ENCODE measurements at regions not wholly inside any gene's neighbourhood (a gene's known extent, or its start where the extent isn't known, plus 50 kb on each side); places are given as distances from the start of the nearest gene placed in this dataset.

DNA sequence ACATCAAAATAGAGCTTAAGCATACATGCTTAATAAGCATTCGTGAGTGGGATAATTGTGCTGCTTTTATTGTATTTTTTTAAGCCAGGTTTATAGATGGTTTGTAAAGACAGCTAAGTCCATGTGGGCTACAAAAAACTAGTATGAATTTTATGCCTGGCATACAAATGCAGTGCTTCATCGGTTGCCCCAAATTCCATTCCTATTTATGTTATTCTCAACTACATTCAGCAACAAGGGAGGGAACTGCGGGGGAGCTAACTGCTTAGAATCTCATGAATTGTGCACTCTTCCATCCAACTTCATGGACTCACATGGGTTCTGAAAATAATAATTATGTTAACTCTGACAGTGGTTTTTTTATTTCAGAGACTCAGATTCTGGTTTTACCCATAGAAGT is 199.2 kb downstream of the FAM170A start:
- Histone ChIP-seq H3K36me3 (ENCODE audit: control insufficient read depth, insufficient read depth, low read length) (no peaks in the 10 kb centered on the region), H4K20me1 (ENCODE audit: insufficient read depth, low read length) (no peaks in the 10 kb centered on the region), H3K4me2 (ENCODE audit: low read depth, low read length) (no peak overlapping the region), H3K9me3 (ENCODE audit: control insufficient read depth, insufficient read depth, low read length) (no peaks in the 10 kb centered on the region), H2BK20ac (ENCODE audit: low read depth, low read length) (no peak overlapping the region), H3K23ac (ENCODE audit: low read depth, low read length) (no peak overlapping the region), H3K79me1 (ENCODE audit: low read depth in 1 of 2, low read length in 2 of 2) (no peaks in the 10 kb centered on the region), H3K4ac (ENCODE audit: low read depth, low read length) (no peak overlapping the region), H2BK120ac (ENCODE audit: low read depth, low read length) (no peak overlapping the region), H2AK5ac (ENCODE audit: low read depth, low read length) (no peak overlapping the region), H3K56ac (ENCODE audit: extremely low read depth, insufficient read depth, low read length) (no peak overlapping the region), H3K9me1 (ENCODE audit: insufficient read depth, low read length) (no peaks in the 10 kb centered on the region), H3K27ac (ENCODE audit: insufficient read depth, low read length) (no peak overlapping the region), H4K8ac (ENCODE audit: low read depth in 2 of 2, low read length in 2 of 2) (no peak overlapping the region), H3K9ac (ENCODE audit: low read depth, low read length) (no peak overlapping the region), H2BK15ac (ENCODE audit: low read depth, low read length) (no peak overlapping the region), H2AFZ (replicated peaks; ENCODE audit: low read length, poor library complexity) (no peak overlapping the region), H3K27me3 (ENCODE audit: control insufficient read depth, insufficient read depth, low read length) (no peaks in the 10 kb centered on the region), H3K18ac (ENCODE audit: low read depth, low read length) (no peak overlapping the region), H2BK5ac (ENCODE audit: low read depth, low read length, poor library complexity, severe bottlenecking) (no peak overlapping the region), H3K4me3 (ENCODE audit: insufficient read depth, low read depth, low read length) (no peak overlapping the region), H4K91ac (ENCODE audit: insufficient read depth, low read depth, low read length) (no peak overlapping the region), H3K14ac (replicated peaks; ENCODE audit: low read depth, low read length) (no peak overlapping the region), H2AK9ac (replicated peaks; ENCODE audit: low read depth, low read length, poor library complexity) (no peak overlapping the region), H4K5ac (ENCODE audit: low read depth, low read length) (no peak overlapping the region), H3K4me1 (ENCODE audit: control insufficient read depth, insufficient read depth, low read length) (no peaks in the 10 kb centered on the region)
- dilution Hi-C loops (cut with HindIII; ENCODE audit: low sequenced_read_pairs, unreplicated experiment): no loop called here
- BruUV-seq (replicated peaks): no TSS peak
- intact Hi-C loops (cut with micrococcal nuclease): no loop called here
- POLR2A ChIA-PET (ENCODE audit: unreplicated experiment): no interaction called here
- no CpG with 5 or more reads among the region's 3 CpGs for WGBS, 2 experiments (ENCODE audit: extremely low coverage in 2 of 2, insufficient read length in 1 of 2)
- DNase-seq: no peak
- in situ Hi-C loops (cut with MboI; ENCODE audit: low sequenced_read_pairs): no loop called here
- no peak for ATAC-seq (ENCODE audit: low read depth)
- CTCF ChIA-PET: no interaction called here
- TF ChIP-seq MXI1 (IDR thresholded peaks at IDR 0.05; ENCODE audit: borderline replicate concordance, low read depth, low read length) (no peak), FOS (IDR thresholded peaks at IDR 0.05; ENCODE audit: low read depth, low read length) (no peak), RCOR1 (IDR thresholded peaks at IDR 0.05; ENCODE audit: insufficient replicate concordance, low read length) (no peak), CHD1 (IDR thresholded peaks at IDR 0.05; ENCODE audit: low read depth, low read length) (no peak), POLR2A (IDR thresholded peaks at IDR 0.05; ENCODE audit: low read depth, low read length) (no peak), RFX5 (IDR thresholded peaks at IDR 0.05; ENCODE audit: low read depth, low read length) (no peak), MAFK (IDR thresholded peaks at IDR 0.05; ENCODE audit: low read depth, low read length) (no peak), MAZ (IDR thresholded peaks at IDR 0.05; ENCODE audit: borderline replicate concordance, low read depth, low read length) (no peak), NFE2L2 (IDR thresholded peaks at IDR 0.05; ENCODE audit: low read depth, low read length) (no peak), RAD21 (IDR thresholded peaks at IDR 0.05; ENCODE audit: low read length) (no peak), BHLHE40 (IDR thresholded peaks at IDR 0.05; ENCODE audit: low read depth, low read length) (no peak), CEBPB (IDR thresholded peaks at IDR 0.05; ENCODE audit: low read depth, low read length) (no peak), SMC3 (IDR thresholded peaks at IDR 0.05; ENCODE audit: low read depth, low read length) (no peak)
- TF ChIP-seq, protein P1, sequence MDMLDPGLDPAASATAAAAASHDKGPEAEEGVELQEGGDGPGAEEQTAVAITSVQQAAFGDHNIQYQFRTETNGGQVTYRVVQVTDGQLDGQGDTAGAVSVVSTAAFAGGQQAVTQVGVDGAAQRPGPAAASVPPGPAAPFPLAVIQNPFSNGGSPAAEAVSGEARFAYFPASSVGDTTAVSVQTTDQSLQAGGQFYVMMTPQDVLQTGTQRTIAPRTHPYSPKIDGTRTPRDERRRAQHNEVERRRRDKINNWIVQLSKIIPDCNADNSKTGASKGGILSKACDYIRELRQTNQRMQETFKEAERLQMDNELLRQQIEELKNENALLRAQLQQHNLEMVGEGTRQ (IDR thresholded peaks at IDR 0.05; ENCODE audit: low read depth, low read length): no peak
- TF ChIP-seq, protein P2, sequence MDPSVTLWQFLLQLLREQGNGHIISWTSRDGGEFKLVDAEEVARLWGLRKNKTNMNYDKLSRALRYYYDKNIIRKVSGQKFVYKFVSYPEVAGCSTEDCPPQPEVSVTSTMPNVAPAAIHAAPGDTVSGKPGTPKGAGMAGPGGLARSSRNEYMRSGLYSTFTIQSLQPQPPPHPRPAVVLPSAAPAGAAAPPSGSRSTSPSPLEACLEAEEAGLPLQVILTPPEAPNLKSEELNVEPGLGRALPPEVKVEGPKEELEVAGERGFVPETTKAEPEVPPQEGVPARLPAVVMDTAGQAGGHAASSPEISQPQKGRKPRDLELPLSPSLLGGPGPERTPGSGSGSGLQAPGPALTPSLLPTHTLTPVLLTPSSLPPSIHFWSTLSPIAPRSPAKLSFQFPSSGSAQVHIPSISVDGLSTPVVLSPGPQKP (IDR thresholded peaks at IDR 0.05; ENCODE audit: borderline replicate concordance, low read depth, low read length): no peak
- TF ChIP-seq, protein P3, sequence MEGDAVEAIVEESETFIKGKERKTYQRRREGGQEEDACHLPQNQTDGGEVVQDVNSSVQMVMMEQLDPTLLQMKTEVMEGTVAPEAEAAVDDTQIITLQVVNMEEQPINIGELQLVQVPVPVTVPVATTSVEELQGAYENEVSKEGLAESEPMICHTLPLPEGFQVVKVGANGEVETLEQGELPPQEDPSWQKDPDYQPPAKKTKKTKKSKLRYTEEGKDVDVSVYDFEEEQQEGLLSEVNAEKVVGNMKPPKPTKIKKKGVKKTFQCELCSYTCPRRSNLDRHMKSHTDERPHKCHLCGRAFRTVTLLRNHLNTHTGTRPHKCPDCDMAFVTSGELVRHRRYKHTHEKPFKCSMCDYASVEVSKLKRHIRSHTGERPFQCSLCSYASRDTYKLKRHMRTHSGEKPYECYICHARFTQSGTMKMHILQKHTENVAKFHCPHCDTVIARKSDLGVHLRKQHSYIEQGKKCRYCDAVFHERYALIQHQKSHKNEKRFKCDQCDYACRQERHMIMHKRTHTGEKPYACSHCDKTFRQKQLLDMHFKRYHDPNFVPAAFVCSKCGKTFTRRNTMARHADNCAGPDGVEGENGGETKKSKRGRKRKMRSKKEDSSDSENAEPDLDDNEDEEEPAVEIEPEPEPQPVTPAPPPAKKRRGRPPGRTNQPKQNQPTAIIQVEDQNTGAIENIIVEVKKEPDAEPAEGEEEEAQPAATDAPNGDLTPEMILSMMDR (conservative IDR thresholded peaks at IDR 0.05; ENCODE audit: low read depth, low read length): no peak
